Pancreas (tissue), 10 donors: ENCODE measurements at regions not wholly inside any gene's neighbourhood (a gene's known extent, or its start where the extent isn't known, plus 50 kb on each side); places are given as distances from the start of the nearest gene placed in this dataset.

Experiments
- ATAC-seq, 4 donors: fragments of 200-7000 bp; cut with Tn5 transposase; one replicate each; pipeline versions ENCODE4 v1.8.0 to v1.9.1; 2020; ENCODE audit warnings: mild to moderate bottlenecking in 4 of 4, moderate library complexity in 4 of 4
- DNase-seq, 6 donors: peaks; one replicate each; pipeline ENCODE4 v3.0.0-alpha.2; 2020
- FAIRE-seq: peaks from 2 replicates; lab custom pipeline; 2012; peaks lifted over from hg19 to GRCh38; lab: Jason Lieb, UNC
- H3K27ac ChIP-seq, 4 donors: fragments of 200-600 bp; sonication (generic); 1 replicate in 3 of 4; 2 replicates in 1 of 4; pipeline versions ENCODE4 v1.5.0 to v1.8.0; 2020
- H3K27me3 ChIP-seq, 4 donors: fragments of 200-600 bp; one replicate each; pipeline ENCODE4 v1.8.0; 2021
- H3K36me3 ChIP-seq, 3 donors: fragments of 200-600 bp; sonication (generic) in 1 of 3; one replicate each; pipeline versions ENCODE4 v1.5.0 to v1.8.0; 2020 to 2021
- H3K4me1 ChIP-seq, 3 donors: fragments of 200-600 bp; one replicate each; pipeline ENCODE4 v1.8.0; 2021
- H3K4me3 ChIP-seq, 4 donors: fragments of 200-600 bp; sonication (generic) in 2 of 4; one replicate each; pipeline versions ENCODE4 v1.5.0 to v1.8.0; 2020 to 2021
- H3K9me3 ChIP-seq, 4 donors: fragments of 200-600 bp; one replicate each; pipeline ENCODE4 v1.8.0; 2021
- WGBS, 2 donors: extraction: QIAGEN DNeasy Blood & Tissue Kit; methylation state at CpG; one replicate each; pipeline ENCODE4 v1.1.7; 2013; 5-methylcytosine and 5-hydroxymethylcytosine counted together
- intact Hi-C, 3 donors: fragments of 100-400 bp; cut with DNase I; formaldehyde crosslinking; loops; one replicate each; pipeline versions ENCODE4 v1.11.1 to v1.14.2; 2022
- TF ChIP-seq, protein P1 (sequence below), 4 donors: fragments of 200-600 bp; sonication (generic) in 3 of 4; IDR thresholded peaks; one replicate each; pipeline versions ENCODE4 v1.5.0 to v1.8.0; 2021; ENCODE audit warnings: antibody characterized with exemption in 4 of 4
- donor health status: healthy with polysubstance abuse.
- donor health status: DM: no; HTN: no; CAD: no; lungs with moderate emphysema.
- donor health status: DM: no; HTN: no; CAD: no.
- donor health status: control.
- donor health status: control.
- donor health status: Bipolar disorder and iron deficiency.
- donor health status: DM: yes; HTN: yes; CAD: no.
- donor health status: DM: no; HTN: no; CAD: no.
- donor health status: DM: no; HTN: no; CAD: no.
- donor health status: DM: yes; HTN: yes; CAD: no.

DNA sequence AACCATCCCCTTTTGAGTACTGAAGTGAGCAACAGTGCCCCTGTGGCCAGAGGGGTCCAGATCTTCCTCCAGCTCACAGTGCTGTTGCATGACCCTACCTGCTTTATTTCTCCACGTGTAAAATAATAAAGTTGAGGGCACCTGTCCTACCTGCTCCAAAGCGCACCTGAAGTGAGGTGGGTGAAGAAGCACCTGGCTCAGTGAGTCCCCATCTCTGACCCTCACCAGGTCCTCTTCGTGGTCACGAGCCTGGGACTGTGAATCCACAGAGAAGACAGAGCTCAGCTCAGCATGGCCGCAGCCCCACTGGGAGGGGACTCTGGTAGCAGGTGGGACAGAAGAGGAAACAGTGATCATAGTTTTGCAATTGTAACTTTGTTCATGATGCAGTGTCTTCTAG, 976.7 kb upstream of the TMEM132C start:
- 64 to 76% methylated on average over 5 of the region's 5 CpGs for WGBS, 2 donors
- Histone ChIP-seq H3K27me3 (no peaks in the 10 kb centered on the region), H3K9me3 (no peaks in the 10 kb centered on the region), H3K36me3 (no peaks in the 10 kb centered on the region), H3K27ac (no peak overlapping the region), H3K4me3 (no peak overlapping the region), H3K4me1 (no peaks in the 10 kb centered on the region)
- FAIRE-seq (no peak), DNase-seq (no peak), ATAC-seq (no peak)
- TF ChIP-seq, protein P1, sequence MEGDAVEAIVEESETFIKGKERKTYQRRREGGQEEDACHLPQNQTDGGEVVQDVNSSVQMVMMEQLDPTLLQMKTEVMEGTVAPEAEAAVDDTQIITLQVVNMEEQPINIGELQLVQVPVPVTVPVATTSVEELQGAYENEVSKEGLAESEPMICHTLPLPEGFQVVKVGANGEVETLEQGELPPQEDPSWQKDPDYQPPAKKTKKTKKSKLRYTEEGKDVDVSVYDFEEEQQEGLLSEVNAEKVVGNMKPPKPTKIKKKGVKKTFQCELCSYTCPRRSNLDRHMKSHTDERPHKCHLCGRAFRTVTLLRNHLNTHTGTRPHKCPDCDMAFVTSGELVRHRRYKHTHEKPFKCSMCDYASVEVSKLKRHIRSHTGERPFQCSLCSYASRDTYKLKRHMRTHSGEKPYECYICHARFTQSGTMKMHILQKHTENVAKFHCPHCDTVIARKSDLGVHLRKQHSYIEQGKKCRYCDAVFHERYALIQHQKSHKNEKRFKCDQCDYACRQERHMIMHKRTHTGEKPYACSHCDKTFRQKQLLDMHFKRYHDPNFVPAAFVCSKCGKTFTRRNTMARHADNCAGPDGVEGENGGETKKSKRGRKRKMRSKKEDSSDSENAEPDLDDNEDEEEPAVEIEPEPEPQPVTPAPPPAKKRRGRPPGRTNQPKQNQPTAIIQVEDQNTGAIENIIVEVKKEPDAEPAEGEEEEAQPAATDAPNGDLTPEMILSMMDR (IDR thresholded peaks at IDR 0.05), result no peak
- intact Hi-C loops, result no loop called here

- intact Hi-C loops, result no loop called here
- TF ChIP-seq, protein P1 (IDR thresholded peaks at IDR 0.05), result no peak
- ATAC-seq (no peak), DNase-seq (no peak), FAIRE-seq (no peak)
- WGBS, 2 donors, result 83 to 87% methylated on average over 6 of the region's 6 CpGs
- H3K9me3 ChIP-seq, result no peaks in the 10 kb centered on the region
- H3K36me3 ChIP-seq, result no peaks in the 10 kb centered on the region
- H3K27me3 ChIP-seq, result no peaks in the 10 kb centered on the region
- H3K4me1 ChIP-seq, result no peaks in the 10 kb centered on the region
- H3K4me3 ChIP-seq, result no peak overlapping the region
- H3K27ac ChIP-seq, result no peak overlapping the region
These were observed 974.2 kb upstream of the TMEM132C start for GRCh38 chr12:127292736-127293135.

DNA sequence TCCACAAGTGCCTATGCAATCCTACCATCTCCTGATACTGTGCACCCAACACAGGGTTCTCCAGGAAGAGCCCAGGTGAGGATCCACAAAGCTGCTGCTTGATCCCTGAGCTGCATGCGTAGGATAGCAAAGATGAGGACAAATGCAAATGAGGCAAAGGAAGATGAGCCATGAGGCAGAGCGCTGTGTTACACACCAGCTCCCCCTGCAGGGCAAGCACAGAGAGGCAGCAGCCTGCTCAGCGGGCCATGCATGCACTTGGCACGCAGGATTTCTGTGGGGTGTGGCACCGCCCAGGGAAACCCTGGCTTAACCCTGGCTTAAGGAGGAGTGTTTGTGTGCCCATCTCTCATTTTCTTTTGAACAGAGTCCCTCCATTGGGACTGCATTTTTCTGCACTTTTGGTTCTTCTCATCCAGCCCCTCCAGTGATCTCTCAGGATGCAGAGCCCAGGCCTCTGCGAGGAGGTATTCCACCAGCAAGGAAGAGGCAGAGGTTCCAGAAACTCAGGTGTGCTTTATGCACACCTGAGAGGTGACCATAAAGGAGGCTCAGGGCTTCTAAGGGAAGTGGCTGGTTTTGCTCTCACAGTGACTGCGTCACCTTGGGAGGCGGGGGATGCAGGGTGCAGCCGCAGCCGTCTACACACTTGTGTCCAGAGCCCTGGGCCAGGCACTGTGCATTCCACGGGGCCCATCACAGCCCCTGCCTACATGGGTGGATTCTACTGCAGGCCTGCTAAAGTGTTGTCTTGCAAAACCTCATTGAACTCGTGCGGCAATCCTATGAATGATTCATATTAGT, 973.3 kb upstream of the TMEM132C start:
- ATAC-seq, result peak in 3 of 4 donors; percentile 49 to 86 (median 72)
- no peak for FAIRE-seq

GRCh38 chr12:127294651-127295210, 972.2 kb upstream of the TMEM132C start:
- Histone ChIP-seq H3K4me3 (no peak overlapping the region), H3K4me1 (no peaks in the 10 kb centered on the region), H3K27me3 (no peaks in the 10 kb centered on the region), H3K27ac (no peak overlapping the region), H3K9me3 (no peaks in the 10 kb centered on the region), H3K36me3 (no peaks in the 10 kb centered on the region)
- DNase-seq (no peak), FAIRE-seq (no peak), ATAC-seq (no peak)
- 75 to 82% methylated on average over 6 of the region's 6 CpGs for WGBS, 2 donors
- intact Hi-C loops, result no loop called here
- TF ChIP-seq, protein P1 (IDR thresholded peaks at IDR 0.05), result no peak

More for the DNA sequence above, 973.3 kb upstream of the TMEM132C start:
- Histone ChIP-seq H3K27me3 (no peaks in the 10 kb centered on the region), H3K4me1 (no peaks in the 10 kb centered on the region), H3K9me3 (no peaks in the 10 kb centered on the region), H3K36me3 (no peaks in the 10 kb centered on the region), H3K27ac (no peak overlapping the region), H3K4me3 (no peak overlapping the region)
- peak in 3 of 6 donors; percentile 18 to 71 (median 32) for DNase-seq
- WGBS, 2 donors, result 61 to 68% methylated on average over 13 of the region's 13 CpGs
- intact Hi-C loops, result no loop called here
- TF ChIP-seq, protein P1 (IDR thresholded peaks at IDR 0.05), result peak; percentile 18 to 38 (median 30)

DNA sequence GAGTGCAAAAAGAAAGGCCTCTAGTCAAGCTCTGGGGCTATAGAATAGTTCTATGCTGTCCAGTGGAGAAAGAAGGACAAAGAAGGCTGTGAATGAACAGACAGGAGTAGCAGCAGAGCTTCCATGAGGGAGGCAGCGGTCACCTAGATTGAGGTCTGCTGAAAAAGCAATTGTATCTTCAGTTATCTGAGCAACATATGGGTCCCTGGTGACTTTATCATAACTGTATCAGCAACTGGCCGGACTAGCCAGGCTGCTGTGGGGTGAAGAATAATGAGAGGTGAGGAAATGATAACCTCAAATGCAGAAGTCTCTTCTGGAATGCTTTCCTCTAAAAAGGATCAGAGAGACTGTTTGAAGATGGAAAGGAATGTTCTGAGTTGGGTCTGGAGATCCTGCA, 971.3 kb upstream of the TMEM132C start:
- no peak for FAIRE-seq
- H3K9me3 ChIP-seq, result no peaks in the 10 kb centered on the region
- no peaks in the 10 kb centered on the region for H3K4me1 ChIP-seq
- no peak for ATAC-seq
- 76 to 85% methylated on average over 2 of the region's 2 CpGs for WGBS, 2 donors
- intact Hi-C loops, result no loop called here
- H3K27me3 ChIP-seq, result no peaks in the 10 kb centered on the region
- no peak overlapping the region for H3K4me3 ChIP-seq
- no peak overlapping the region for H3K27ac ChIP-seq
- no peaks in the 10 kb centered on the region for H3K36me3 ChIP-seq
- DNase-seq, result no peak
- TF ChIP-seq, protein P1 (IDR thresholded peaks at IDR 0.05), result no peak
